ENCODE measurements at regions not wholly inside any gene's neighbourhood (a gene's known extent, or its start where the extent isn't known, plus 50 kb on each side); places are given as distances from the start of the nearest gene placed in this dataset.

DNA sequence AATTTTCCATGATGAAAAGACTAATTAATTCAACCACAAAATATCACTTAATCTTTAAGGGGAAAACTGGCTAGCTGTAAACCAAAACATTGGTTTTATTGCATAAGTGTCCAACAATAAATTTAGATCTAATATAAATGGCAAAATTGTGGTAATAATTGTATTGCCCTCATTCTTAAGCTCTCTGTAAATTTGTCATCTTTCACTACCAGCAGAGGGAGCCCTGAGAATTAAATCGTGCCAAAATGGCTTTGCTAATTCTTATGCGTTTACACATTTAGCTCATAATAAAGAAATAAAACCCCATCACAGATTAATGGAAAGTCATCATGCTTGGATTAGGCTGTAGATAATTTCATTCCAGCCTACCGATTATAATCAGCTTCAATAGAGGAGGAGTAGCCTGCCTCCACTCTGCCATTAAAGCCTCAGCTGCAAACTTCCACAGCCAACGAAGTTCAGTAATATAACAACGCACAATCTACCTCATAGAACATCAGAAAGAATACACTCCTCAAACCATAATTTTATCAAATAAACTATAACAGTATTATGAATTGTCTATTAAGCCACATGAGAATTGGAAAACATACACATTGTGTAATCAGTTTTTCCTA, 70.0 kb upstream of the ATP5MC3 start:
- Histone ChIP-seq H3K4me1 (ENCODE audit: control insufficient read depth in 4 of 4, insufficient read depth in 4 of 4, low read length in 3 of 4) (no peaks in the 10 kb centered on the region), H3K27me3 (ENCODE audit: control insufficient read depth in 4 of 4, insufficient read depth in 4 of 4, low read length in 3 of 4) (peaks cover 0 to 4% (median 0%) of the 10 kb centered on the region in 4 donors), H3K4me3 (ENCODE audit: low read depth in 1 of 3, low read length in 3 of 3) (no peak overlapping the region), H3K36me3 (ENCODE audit: control insufficient read depth in 4 of 4, insufficient read depth in 3 of 4, low read depth in 1 of 4, low read length in 3 of 4) (no peaks in the 10 kb centered on the region), H3K9me3 (ENCODE audit: control insufficient read depth in 4 of 4, low read length in 3 of 4) (no peaks in the 10 kb centered on the region), H3K9ac (ENCODE audit: low read depth in 1 of 2, low read length in 2 of 2) (no peak overlapping the region), H3K27ac (ENCODE audit: low read depth in 1 of 2, low read length in 2 of 2) (no peak overlapping the region)
- no peak for DNase-seq (ENCODE audit: low spot score)
- TF ChIP-seq JUND (IDR thresholded peaks at IDR 0.05) (no peak), HNF4G (IDR thresholded peaks at IDR 0.05) (no peak), CTCF (IDR thresholded peaks at IDR 0.05; ENCODE audit: low read depth, low read length, missing input control) (peak; percentile 55), MAX (IDR thresholded peaks at IDR 0.05) (no peak), ZBTB33 (IDR thresholded peaks at IDR 0.05) (no peak), RAD21 (IDR thresholded peaks at IDR 0.05) (peak; percentile 65 to 70), RXRA (IDR thresholded peaks at IDR 0.05) (no peak), NR2F2 (IDR thresholded peaks at IDR 0.05) (no peak)
- 20% methylated on average over 5 of the region's 5 CpGs for WGBS

- no peak for DNase-seq (ENCODE audit: low spot score)
- Histone ChIP-seq H3K27me3 (ENCODE audit: control insufficient read depth in 4 of 4, insufficient read depth in 4 of 4, low read length in 3 of 4) (no peaks in the 10 kb centered on the region), H3K9ac (ENCODE audit: low read depth in 1 of 2, low read length in 2 of 2) (no peak overlapping the region), H3K9me3 (ENCODE audit: control insufficient read depth in 4 of 4, low read length in 3 of 4) (no peaks in the 10 kb centered on the region), H3K4me1 (ENCODE audit: control insufficient read depth in 4 of 4, insufficient read depth in 4 of 4, low read length in 3 of 4) (no peaks in the 10 kb centered on the region), H3K4me3 (ENCODE audit: low read depth in 1 of 3, low read length in 3 of 3) (no peak overlapping the region), H3K27ac (ENCODE audit: low read depth in 1 of 2, low read length in 2 of 2) (no peak overlapping the region), H3K36me3 (ENCODE audit: control insufficient read depth in 4 of 4, insufficient read depth in 3 of 4, low read depth in 1 of 4, low read length in 3 of 4) (no peaks in the 10 kb centered on the region)
- TF ChIP-seq RAD21 (IDR thresholded peaks at IDR 0.05) (no peak), RXRA (IDR thresholded peaks at IDR 0.05) (peak in 1 of 2 donors; percentile 13), MAX (IDR thresholded peaks at IDR 0.05) (no peak), YY1 (IDR thresholded peaks at IDR 0.05) (peak; percentile 12), HNF4A (conservative IDR thresholded peaks at IDR 0.05) (peak; percentile 26 to 38)
Observed at GRCh38 chr2:175247159-175247558, 65.6 kb upstream of the ATP5MC3 start.

DNA sequence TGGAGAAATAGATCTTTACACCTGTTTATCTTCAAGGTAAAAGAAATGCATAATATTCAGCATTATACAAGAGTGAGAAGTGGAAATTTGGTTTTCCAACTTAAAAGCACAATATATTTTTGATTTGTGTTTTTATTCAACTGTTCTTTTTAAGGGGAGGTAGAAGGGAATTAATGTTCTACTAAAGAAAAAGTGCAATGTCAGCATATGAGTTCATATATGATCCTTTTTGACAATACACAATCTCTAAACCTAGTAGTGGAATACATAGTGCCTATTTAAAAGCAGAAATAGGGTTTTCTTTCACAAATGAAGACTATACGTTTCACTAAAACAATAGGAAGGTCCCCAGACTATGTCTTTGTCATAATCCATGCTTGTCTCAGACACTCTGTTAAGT, 63.2 kb upstream of the ATP5MC3 start:
- 70% methylated on average over 1 of the region's 1 CpG for WGBS

More for the DNA sequence above, 63.2 kb upstream of the ATP5MC3 start:
- H3K9ac ChIP-seq (ENCODE audit: low read depth in 1 of 2, low read length in 2 of 2) = no peak overlapping the region
- no peaks in the 10 kb centered on the region for H3K9me3 ChIP-seq (ENCODE audit: control insufficient read depth in 4 of 4, low read length in 3 of 4)
- no peaks in the 10 kb centered on the region for H3K27me3 ChIP-seq (ENCODE audit: control insufficient read depth in 4 of 4, insufficient read depth in 4 of 4, low read length in 3 of 4)
- TF ChIP-seq JUND (IDR thresholded peaks at IDR 0.05) (no peak), HNF4G (IDR thresholded peaks at IDR 0.05) (no peak), YY1 (IDR thresholded peaks at IDR 0.05) (no peak)
- no peak overlapping the region for H3K27ac ChIP-seq (ENCODE audit: low read depth in 1 of 2, low read length in 2 of 2)
- no peaks in the 10 kb centered on the region for H3K4me1 ChIP-seq (ENCODE audit: control insufficient read depth in 4 of 4, insufficient read depth in 4 of 4, low read length in 3 of 4)
- H3K4me3 ChIP-seq (ENCODE audit: low read depth in 1 of 3, low read length in 3 of 3) = no peak overlapping the region
- DNase-seq (ENCODE audit: low spot score) = no peak
- H3K36me3 ChIP-seq (ENCODE audit: control insufficient read depth in 4 of 4, insufficient read depth in 3 of 4, low read depth in 1 of 4, low read length in 3 of 4) = no peaks in the 10 kb centered on the region
